ENCODE measurements at regions not wholly inside any gene's neighbourhood (a gene's known extent, or its start where the extent isn't known, plus 50 kb on each side); places are given as distances from the start of the nearest gene placed in this dataset.
"Not testable (repeated sequence)": the region's sequence is repeated elsewhere in the genome, so short reads cannot be mapped to it uniquely, and the experiment has no call there.

GRCh38 chr14:43128429-43128828 lies 1378.7 kb downstream of the FSCB start:
- H3K9me2 ChIP-seq; H3K27me3 ChIP-seq (ENCODE audit: insufficient read depth); H3K9ac ChIP-seq; H3K4me1 ChIP-seq (ENCODE audit: control insufficient read depth in 1 of 2, insufficient read depth in 2 of 2, low read depth in 1 of 2, low read length in 1 of 2); H3F3A ChIP-seq (replicated peaks; ENCODE audit: insufficient read depth); H3K9me3 ChIP-seq; H4K20me1 ChIP-seq (ENCODE audit: insufficient read depth); H2AFZ ChIP-seq (ENCODE audit: low read depth); POLR2A ChIA-PET; H3K79me2 ChIP-seq (ENCODE audit: insufficient read depth); DNase-seq; H3K4me2 ChIP-seq; H3K36me3 ChIP-seq (replicated peaks in 1 of 2; ENCODE audit: control insufficient read depth in 1 of 2, insufficient read depth in 2 of 2, low read length in 1 of 2); CTCF ChIA-PET; H3K27ac ChIP-seq (ENCODE audit: low read depth in 2 of 2, low read length in 1 of 2); H3K4me3 ChIP-seq (ENCODE audit: low read depth in 2 of 2, low read length in 1 of 2): not testable (repeated sequence)
- 50% methylated on average over 1 of the region's 1 CpG for WGBS (ENCODE audit: low lambda C conversion rate)

GRCh38 chr14:43127874-43128273 lies 1379.2 kb downstream of the FSCB start:
- H3K9ac ChIP-seq; H4K20me1 ChIP-seq (ENCODE audit: insufficient read depth); H3K27me3 ChIP-seq (ENCODE audit: insufficient read depth); H3K9me3 ChIP-seq; H3K4me2 ChIP-seq; CTCF ChIA-PET; DNase-seq; H3K79me2 ChIP-seq (ENCODE audit: insufficient read depth); H3K36me3 ChIP-seq (replicated peaks in 1 of 2; ENCODE audit: control insufficient read depth in 1 of 2, insufficient read depth in 2 of 2, low read length in 1 of 2); H3K27ac ChIP-seq (ENCODE audit: low read depth in 2 of 2, low read length in 1 of 2); H3K4me1 ChIP-seq (ENCODE audit: control insufficient read depth in 1 of 2, insufficient read depth in 2 of 2, low read depth in 1 of 2, low read length in 1 of 2); H3K9me2 ChIP-seq; H3F3A ChIP-seq (replicated peaks; ENCODE audit: insufficient read depth); POLR2A ChIA-PET; H2AFZ ChIP-seq (ENCODE audit: low read depth); H3K4me3 ChIP-seq (ENCODE audit: low read depth in 2 of 2, low read length in 1 of 2): not testable (repeated sequence)
- WGBS (ENCODE audit: low lambda C conversion rate), result 8% methylated on average over 3 of the region's 3 CpGs

GRCh38 chr14:43123544-43123943 lies 1383.5 kb downstream of the FSCB start:
- Histone ChIP-seq H3K36me3 (replicated peaks in 1 of 2; ENCODE audit: control insufficient read depth in 1 of 2, insufficient read depth in 2 of 2, low read length in 1 of 2) (no peaks in the 10 kb centered on the region), H4K20me1 (ENCODE audit: insufficient read depth) (no peaks in the 10 kb centered on the region), H3K4me3 (ENCODE audit: low read depth in 2 of 2, low read length in 1 of 2) (no peak overlapping the region), H3K9me3 (no peaks in the 10 kb centered on the region), H3K27me3 (ENCODE audit: insufficient read depth) (no peaks in the 10 kb centered on the region), H3K4me1 (ENCODE audit: control insufficient read depth in 1 of 2, insufficient read depth in 2 of 2, low read depth in 1 of 2, low read length in 1 of 2) (no peaks in the 10 kb centered on the region), H3K9ac (no peak overlapping the region), H3K27ac (ENCODE audit: low read depth in 2 of 2, low read length in 1 of 2) (no peak overlapping the region), H3K9me2 (no peaks in the 10 kb centered on the region), H3K79me2 (ENCODE audit: insufficient read depth) (no peaks in the 10 kb centered on the region), H2AFZ (ENCODE audit: low read depth) (no peak overlapping the region), H3K4me2 (no peak overlapping the region), H3F3A (replicated peaks; ENCODE audit: insufficient read depth) (no peaks in the 10 kb centered on the region)
- POLR2A ChIA-PET, result no interaction called here
- TF ChIP-seq RFX5 (IDR thresholded peaks at IDR 0.05; ENCODE audit: low read length), result no peak
- CTCF ChIA-PET, result no interaction called here
- DNase-seq, result no peak

GRCh38 chr14:43119672-43120071 lies 1387.4 kb downstream of the FSCB start:
- Histone ChIP-seq H3K9ac (no peak overlapping the region), H3K4me3 (ENCODE audit: low read depth in 2 of 2, low read length in 1 of 2) (no peak overlapping the region), H3K27ac (ENCODE audit: low read depth in 2 of 2, low read length in 1 of 2) (no peak overlapping the region), H3K36me3 (replicated peaks in 1 of 2; ENCODE audit: control insufficient read depth in 1 of 2, insufficient read depth in 2 of 2, low read length in 1 of 2) (no peaks in the 10 kb centered on the region), H3F3A (replicated peaks; ENCODE audit: insufficient read depth) (no peaks in the 10 kb centered on the region), H3K4me1 (ENCODE audit: control insufficient read depth in 1 of 2, insufficient read depth in 2 of 2, low read depth in 1 of 2, low read length in 1 of 2) (no peaks in the 10 kb centered on the region), H3K9me2 (no peaks in the 10 kb centered on the region), H4K20me1 (ENCODE audit: insufficient read depth) (no peaks in the 10 kb centered on the region), H3K79me2 (ENCODE audit: insufficient read depth) (no peaks in the 10 kb centered on the region), H3K27me3 (ENCODE audit: insufficient read depth) (no peaks in the 10 kb centered on the region), H3K9me3 (no peaks in the 10 kb centered on the region), H2AFZ (ENCODE audit: low read depth) (no peak overlapping the region), H3K4me2 (no peak overlapping the region)
- POLR2A ChIA-PET, result no interaction called here
- WGBS (ENCODE audit: low lambda C conversion rate), result 0% methylated on average over 1 of the region's 1 CpG
- CTCF ChIA-PET, result no interaction called here
- no peak for DNase-seq
- TF ChIP-seq SIN3A (IDR thresholded peaks at IDR 0.05; ENCODE audit: borderline replicate concordance, low read depth, low read length) (no peak), GABPA (IDR thresholded peaks at IDR 0.05; ENCODE audit: low read depth) (no peak), RFX5 (IDR thresholded peaks at IDR 0.05; ENCODE audit: low read length) (no peak), RXRA (IDR thresholded peaks at IDR 0.05; ENCODE audit: borderline replicate concordance, low read depth) (no peak), CTCF (IDR thresholded peaks at IDR 0.05) (no peak), FOSL2 (IDR thresholded peaks at IDR 0.05; ENCODE audit: borderline replicate concordance, low read depth) (no peak), MXI1 (IDR thresholded peaks at IDR 0.05; ENCODE audit: low read depth, low read length) (no peak), PBX3 (IDR thresholded peaks at IDR 0.05) (no peak), MEF2A (IDR thresholded peaks at IDR 0.05; ENCODE audit: borderline replicate concordance, low read depth) (no peak), IRF3 (IDR thresholded peaks at IDR 0.05; ENCODE audit: low read depth, low read length) (no peak), NFIC (IDR thresholded peaks at IDR 0.05; ENCODE audit: borderline replicate concordance) (no peak), NRF1 (IDR thresholded peaks at IDR 0.05; ENCODE audit: low read depth, low read length) (no peak), MAX (IDR thresholded peaks at IDR 0.05; ENCODE audit: low read depth) (no peak), CHD2 (IDR thresholded peaks at IDR 0.05; ENCODE audit: low read length, partially characterized antibody) (no peak), SMC3 (IDR thresholded peaks at IDR 0.05; ENCODE audit: low read depth, low read length) (no peak)

Measured in SK-N-SH (cell line).